GM21576 (cell line): ENCODE measurements at regions not wholly inside any gene's neighbourhood (a gene's known extent, or its start where the extent isn't known, plus 50 kb on each side); places are given as distances from the start of the nearest gene placed in this dataset.
"Not testable (repeated sequence)": the region's sequence is repeated elsewhere in the genome, so short reads cannot be mapped to it uniquely, and the experiment has no call there.

Experiments used
- ATAC-seq: cut with Tn5 transposase; IDR thresholded peaks from one replicate; pipeline ENCODE4 v1.9.1; 2021; ENCODE audit warnings: mild to moderate bottlenecking, moderate library complexity; ENCODE audit not compliant: unreplicated experiment

DNA sequence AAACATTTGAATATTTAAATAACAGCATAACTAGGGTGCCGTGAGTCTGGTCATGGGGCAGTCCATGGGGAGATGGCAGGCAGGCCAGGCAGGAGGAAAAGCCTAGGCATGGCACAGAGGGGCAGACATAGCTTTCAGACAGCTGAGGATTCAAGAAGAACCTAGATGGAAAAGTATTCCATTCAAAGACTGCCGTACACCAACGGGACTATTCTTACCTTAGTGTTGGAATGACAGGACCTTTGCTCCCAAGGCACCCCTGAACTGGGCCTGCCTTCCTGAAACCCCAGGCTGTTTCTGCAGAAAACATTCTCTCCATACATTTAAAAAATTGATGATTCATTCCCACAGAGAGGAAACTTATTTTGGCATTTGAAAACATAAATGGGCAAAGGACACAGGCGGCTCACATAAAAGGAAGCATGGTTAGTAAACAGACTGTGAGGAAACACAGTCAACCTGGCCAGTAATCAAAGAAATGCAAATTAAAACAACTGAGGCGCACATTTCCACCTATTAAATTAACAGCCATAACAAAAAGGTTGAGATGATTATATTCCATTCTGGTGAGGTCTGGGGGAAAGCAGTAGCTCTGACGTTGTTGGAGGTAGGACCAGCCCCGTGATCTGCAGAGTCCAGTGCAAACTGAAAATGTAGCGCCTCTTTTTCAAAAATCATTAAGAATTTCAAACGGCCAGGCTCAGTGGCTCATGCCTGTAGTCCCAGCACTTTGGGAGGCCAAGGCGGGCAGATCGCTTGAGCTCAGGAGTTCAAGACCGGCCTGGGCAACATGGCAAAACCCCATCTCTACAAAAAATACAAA, 71.3 kb upstream of the SMAD3 start:
- no peak for ATAC-seq

- no peak for ATAC-seq
Measured at GRCh38 chr15:66994927-66995656, 70.3 kb upstream of the SMAD3 start.

DNA sequence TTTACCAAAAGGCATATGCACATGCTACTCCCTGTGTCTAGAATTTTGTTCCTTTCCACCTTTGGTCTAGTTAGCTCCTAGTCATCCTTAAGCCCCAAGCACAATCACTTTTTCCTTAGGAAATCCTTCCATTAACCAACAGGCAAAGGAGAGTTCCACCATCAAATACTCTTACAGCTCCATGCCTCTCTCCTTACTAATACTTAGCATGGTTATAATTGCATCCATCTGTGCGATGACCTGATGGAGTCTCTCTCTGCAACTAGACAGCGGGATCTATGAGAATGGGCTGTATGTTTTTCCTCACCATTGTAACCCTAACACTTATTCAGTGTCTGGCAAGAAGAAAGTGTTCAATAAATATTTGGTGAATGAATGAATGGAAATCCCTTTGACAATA, 69.3 kb upstream of the SMAD3 start:
- no peak for ATAC-seq

GRCh38 chr15:66997212-66997611, 68.2 kb upstream of the SMAD3 start:
- ATAC-seq, result no peak

- ATAC-seq, result not testable (repeated sequence)
Measured at GRCh38 chr15:66998234-66998633, 67.2 kb upstream of the SMAD3 start.

DNA sequence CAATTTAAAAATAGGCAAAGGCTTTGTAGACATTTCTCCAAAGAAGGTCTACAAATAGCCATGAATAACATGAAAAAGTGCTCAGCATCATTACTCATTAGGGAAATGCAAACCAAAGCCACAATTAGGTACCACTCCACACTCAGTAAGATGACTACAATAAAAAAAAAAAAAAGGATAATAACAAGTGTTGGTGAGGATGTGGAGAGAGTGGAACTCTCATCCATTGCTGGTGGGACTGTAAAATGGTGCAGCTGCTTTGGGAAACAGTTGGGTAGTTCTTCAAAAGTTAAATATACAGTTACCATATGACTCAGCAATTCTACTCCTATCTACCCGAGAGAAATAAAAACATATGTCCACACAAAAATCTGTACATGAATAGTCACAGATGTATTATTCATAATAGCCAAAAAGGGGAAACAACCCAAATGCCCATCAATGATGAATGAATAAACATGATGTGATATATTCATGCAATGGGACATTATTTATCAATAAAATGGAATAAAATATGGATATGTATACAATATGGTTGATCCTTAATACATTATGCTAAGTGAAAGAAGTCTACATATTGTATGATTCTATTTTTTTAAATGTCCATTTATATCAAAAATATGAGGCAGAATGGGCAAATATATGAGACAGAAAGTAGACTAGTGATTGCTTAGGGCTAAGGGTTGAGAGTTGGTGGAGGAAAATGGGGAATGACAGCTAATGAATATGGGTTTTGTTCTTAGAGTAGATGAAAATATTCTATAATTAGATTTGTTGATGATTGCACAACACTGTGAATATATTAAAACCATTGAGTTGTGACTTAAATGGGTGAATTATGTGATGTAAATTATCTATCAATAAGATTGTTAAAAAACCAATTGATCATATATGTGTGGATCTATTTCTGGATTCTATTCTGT, 66.1 kb upstream of the SMAD3 start:
- ATAC-seq, result no peak

DNA sequence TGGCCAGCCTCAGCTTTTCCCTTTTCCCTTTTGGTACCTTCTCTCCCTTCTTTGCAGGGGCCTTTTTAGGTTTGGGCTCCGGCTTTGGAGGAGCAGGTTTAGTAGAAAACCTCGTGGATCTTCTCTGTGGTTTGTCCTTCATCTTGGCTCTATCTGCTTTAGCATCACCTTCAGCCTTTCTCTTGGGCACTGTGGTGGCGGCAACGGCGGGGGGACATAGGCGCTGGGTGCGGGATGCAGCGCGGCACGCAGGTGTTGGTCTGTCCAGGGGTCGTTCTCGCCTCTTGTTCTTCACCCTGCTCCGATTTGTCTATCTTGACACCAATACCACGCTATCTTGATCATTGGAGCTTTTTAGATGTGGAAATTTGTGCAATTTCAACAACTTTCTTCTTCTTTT, 64.5 kb upstream of the SMAD3 start:
- ATAC-seq, result no peak

DNA sequence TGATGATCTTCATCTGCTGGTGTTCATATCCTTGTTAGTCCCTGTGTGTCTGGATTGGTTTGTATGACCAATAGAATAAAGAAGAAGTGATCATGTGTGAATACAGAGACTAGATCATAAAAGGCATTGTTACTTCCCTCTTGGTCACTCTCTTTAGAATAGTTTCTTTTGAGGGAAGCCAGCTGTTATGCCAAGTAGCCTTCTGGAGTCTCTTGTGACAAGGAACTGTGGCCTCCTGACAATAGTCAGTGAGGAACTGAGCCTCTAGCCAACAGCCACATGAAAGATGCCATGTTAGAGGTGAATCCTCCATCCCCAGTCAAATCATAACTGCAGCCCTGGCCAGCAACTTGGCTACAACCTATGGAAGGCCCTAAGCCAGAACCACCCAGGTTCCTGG, 63.0 kb upstream of the SMAD3 start:
- no peak for ATAC-seq

- ATAC-seq, result no peak
Measured at GRCh38 chr15:67003586-67003985, 61.8 kb upstream of the SMAD3 start.

DNA sequence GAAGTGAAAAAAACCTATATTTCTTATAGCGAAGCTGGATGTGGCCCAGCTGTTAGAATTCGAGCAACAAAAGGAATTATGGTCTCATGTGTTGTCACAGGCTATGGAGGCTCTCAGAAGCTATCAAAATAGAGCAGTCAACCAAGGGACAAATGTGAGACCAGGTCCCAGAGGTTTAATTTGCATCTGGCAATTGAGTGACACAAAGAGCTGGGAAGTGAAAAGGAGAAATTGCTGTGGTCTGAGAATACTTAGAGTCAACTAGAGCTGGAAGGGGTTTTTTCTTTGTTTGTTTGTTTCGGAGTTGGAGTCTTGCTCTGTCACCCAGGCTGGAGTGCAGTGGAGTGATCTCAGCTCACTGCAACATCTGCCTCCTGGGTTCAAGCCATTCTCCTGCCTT, 61.3 kb upstream of the SMAD3 start:
- no peak for ATAC-seq

- no peak for ATAC-seq
Measured at GRCh38 chr15:67005294-67005996, 60.0 kb upstream of the SMAD3 start.

DNA sequence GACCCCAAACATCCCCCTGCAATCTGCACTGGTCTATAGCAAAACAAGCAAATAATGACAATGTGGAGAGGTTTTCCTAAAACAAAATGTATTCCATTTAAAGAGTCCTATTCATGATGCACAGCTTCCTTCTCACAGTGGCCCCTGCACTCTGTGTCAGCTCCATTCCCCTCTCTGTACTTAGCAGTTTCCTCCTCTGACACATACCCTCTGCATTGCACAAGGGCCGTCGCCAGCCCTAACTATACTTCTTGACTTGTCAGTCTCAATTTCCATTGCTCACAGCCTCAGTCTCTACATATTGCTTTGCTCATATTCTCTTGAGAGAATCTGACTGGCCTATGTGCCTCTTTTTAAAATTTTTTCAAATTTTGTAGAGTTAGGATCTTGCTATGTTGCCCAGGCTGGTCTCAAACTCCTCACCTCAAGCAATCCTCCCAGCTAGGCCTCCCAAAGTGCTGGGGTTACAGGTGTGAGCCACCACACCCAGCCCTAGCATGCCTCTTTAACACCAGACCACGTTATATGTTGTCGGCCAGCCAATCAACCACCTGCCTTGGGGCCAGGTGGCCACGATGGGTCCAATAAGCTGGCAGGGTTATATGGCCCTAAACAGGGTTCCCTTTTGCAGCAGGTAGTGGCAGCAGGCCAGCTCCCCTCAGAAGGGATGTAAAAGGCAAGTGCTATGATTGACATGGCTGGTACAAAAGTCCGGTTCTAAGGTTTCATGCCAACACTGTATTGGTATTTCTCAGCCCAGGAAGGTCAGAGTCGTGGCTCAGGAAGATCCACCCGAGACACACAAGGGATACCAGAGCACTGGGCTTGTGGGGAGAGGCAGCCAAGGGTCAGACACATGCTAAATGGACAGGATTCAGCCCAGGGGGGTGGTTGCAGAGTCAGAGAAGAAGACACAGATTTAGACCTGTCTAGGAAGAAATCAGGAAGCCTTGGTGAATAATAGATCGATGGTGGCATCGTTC, 59.0 kb upstream of the SMAD3 start:
- no peak for ATAC-seq

GRCh38 chr15:67009576-67010569, 55.5 kb upstream of the SMAD3 start:
- no peak for ATAC-seq

DNA sequence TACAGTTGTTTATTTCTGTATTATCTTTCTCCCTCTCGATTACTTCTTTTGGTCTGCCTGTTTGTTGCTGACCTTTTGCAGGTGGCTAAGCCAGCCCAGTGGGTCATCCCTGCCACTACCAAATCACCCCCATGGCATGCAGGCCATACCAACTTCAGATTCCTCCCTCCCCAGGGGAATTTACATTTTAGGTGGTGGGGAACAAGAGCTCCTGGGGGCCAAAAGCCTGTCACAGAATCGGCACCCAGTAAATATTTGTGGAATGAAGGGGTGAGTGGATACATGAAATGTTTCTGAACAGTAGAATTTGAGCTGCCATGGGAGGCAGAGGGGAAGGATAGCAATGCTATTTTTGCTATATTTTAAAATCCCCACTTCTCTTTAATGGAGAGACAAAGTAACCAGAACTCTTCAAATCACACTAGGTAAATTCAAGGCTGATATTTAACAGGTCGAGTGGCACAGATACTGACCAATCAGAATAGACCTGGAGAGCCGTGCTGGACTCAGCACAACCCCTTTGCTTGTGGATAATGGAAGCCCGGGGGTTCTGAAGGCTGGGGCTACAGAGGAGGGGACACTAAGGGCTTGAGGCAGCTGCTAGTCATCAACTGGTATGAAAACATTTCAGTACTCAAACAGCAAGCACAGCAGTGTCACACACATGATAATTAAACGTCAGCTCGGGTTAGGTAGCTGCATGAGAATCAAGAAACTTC, 54.3 kb upstream of the SMAD3 start:
- no peak for ATAC-seq

DNA sequence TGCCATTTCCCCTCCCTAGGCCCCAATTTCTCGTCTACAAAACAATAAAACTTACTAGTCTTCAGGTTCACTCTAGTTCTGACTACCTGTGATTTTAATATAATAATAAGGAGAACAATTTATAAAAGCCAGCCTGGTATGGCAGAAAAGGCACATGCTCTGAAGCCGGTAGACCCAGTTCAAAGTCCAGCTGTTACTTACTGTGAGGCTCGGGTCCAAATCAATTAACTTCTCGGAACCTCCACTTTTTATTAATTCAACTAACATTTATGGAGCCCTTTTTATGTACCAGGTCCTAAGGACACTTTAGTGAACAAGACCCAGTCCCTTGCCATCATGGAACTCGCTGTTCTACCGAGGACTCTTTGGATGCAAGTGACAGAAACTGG, 53.8 kb upstream of the SMAD3 start:
- ATAC-seq, result no peak

GRCh38 chr15:67013696-67014095, 51.7 kb upstream of the SMAD3 start:
- no peak for ATAC-seq
